ACC112 (cell line): ENCODE measurements at regions not wholly inside any gene's neighbourhood (a gene's known extent, or its start where the extent isn't known, plus 50 kb on each side); places are given as distances from the start of the nearest gene placed in this dataset.

Experiments
- H2AFZ ChIP-seq: fragments of 200-600 bp; sonication (generic); one replicate; pipeline ENCODE4 v1.6.0; 2017; ENCODE audit warnings: antibody characterized with exemption, low read length; ENCODE audit not compliant: unreplicated experiment
- H3K27ac ChIP-seq: fragments of 200-600 bp; sonication (generic); 2 replicates; pipeline ENCODE4 v1.5.1; 2014; ENCODE audit warnings: low read depth, mild to moderate bottlenecking, antibody characterized with exemption, low read length, moderate library complexity
- H3K27me3 ChIP-seq: fragments of 200-600 bp; sonication (generic); 2 replicates; pipeline ENCODE4 v1.6.1; 2014; ENCODE audit warnings: mild to moderate bottlenecking, antibody characterized with exemption, low read length, moderate library complexity, mixed read lengths; ENCODE audit not compliant: insufficient read depth
- H3K36me3 ChIP-seq: fragments of 200-600 bp; sonication (generic); 2 replicates; pipeline ENCODE4 v1.6.1; 2016; ENCODE audit warnings: mild to moderate bottlenecking, antibody characterized with exemption, low read length, moderate library complexity, mixed read lengths; ENCODE audit not compliant: insufficient read depth
- H3K4me1 ChIP-seq: fragments of 200-600 bp; sonication (generic); one replicate; pipeline ENCODE4 v1.6.1; 2016; ENCODE audit warnings: low read length, mixed read lengths; ENCODE audit not compliant: insufficient read depth, unreplicated experiment, control insufficient read depth
- H3K4me3 ChIP-seq: fragments of 200-600 bp; sonication (generic); 2 replicates; pipeline ENCODE4 v1.5.1; 2014; ENCODE audit warnings: mild to moderate bottlenecking, low read depth, low read length
- H3K79me2 ChIP-seq: fragments of 200-600 bp; sonication (generic); one replicate; pipeline ENCODE4 v1.6.0; 2016; ENCODE audit warnings: low read length; ENCODE audit not compliant: control insufficient read depth, unreplicated experiment, insufficient read depth

GRCh38 chr10:4678023-4678950 lies 147.7 kb upstream of the AKR1E2 start:
- Histone ChIP-seq H3K36me3 (no peaks in the 10 kb centered on the region), H3K27ac (peak overlapping the region; percentile 96), H3K4me3 (peak overlapping the region; percentile 74), H3K79me2 (peaks cover 28% of the 10 kb centered on the region), H2AFZ (peak overlapping the region; percentile 70), H3K27me3 (no peaks in the 10 kb centered on the region), H3K4me1 (peaks cover 33% of the 10 kb centered on the region)

DNA sequence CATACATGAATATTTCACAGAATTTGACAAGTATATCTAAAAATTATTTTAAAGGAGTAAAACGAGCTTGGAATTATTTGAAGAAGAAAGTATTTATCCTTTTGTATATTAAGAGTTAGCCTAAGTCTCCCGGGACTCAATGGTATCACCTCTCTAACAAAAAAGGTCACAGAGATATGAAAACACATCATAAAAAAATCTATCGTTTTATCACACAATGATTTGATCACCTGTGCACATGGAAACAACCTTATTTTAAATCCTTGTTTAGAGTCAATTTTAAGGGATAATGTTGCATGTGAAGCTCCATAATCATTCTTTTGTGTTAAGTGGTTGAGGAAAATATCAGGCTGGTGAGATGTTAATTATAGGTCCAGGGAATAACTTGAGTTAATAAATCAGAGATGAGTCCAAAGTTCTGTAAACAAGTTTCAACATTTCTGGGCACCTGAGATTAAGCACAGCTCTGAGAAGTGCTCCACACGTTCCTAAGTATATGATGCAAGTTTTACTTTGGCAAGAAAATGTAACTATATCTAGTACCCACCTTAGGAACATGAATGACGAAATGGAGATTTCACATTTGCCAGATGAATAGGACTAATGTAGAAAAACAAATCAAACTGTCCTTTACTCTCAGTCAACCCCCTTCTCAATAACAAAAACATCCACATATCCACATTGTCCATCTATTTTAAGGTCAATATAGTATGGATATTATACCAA lies 148.5 kb upstream of the AKR1E2 start:
- peaks cover 28% of the 10 kb centered on the region for H3K79me2 ChIP-seq
- no peaks in the 10 kb centered on the region for H3K27me3 ChIP-seq
- peak overlapping the region; percentile 96 for H3K27ac ChIP-seq
- H3K36me3 ChIP-seq = no peaks in the 10 kb centered on the region
- H3K4me1 ChIP-seq = peaks cover 41% of the 10 kb centered on the region
- peak overlapping the region; percentile 66 for H2AFZ ChIP-seq
- H3K4me3 ChIP-seq = peak overlapping the region; percentile 74

DNA sequence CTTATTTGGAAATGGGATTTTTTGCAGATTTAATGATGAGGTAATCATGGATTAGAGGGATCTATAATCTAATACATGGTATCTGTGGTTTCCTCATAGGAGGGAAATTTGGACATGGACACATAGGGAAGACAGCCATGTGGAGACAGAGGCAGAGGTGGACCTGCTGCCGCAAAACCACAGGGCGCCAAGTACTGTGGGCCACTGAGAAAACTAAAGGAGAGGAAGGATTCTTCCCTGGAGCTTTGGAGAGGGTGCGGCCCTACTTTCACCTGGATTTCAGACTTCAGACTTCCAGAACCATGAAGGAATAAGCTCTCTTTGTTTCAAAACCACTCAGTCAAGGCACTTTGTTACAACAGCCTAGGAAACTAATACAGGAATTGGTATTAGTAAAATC lies 149.4 kb upstream of the AKR1E2 start:
- Histone ChIP-seq H3K79me2 (peaks cover 32% of the 10 kb centered on the region), H3K27me3 (no peaks in the 10 kb centered on the region), H3K4me1 (peaks cover 50% of the 10 kb centered on the region), H3K27ac (peak overlapping the region; percentile 96), H3K36me3 (no peaks in the 10 kb centered on the region), H3K4me3 (peak overlapping the region; percentile 52; the same call in 1 of the 2 replicates), H2AFZ (no peak overlapping the region)

DNA sequence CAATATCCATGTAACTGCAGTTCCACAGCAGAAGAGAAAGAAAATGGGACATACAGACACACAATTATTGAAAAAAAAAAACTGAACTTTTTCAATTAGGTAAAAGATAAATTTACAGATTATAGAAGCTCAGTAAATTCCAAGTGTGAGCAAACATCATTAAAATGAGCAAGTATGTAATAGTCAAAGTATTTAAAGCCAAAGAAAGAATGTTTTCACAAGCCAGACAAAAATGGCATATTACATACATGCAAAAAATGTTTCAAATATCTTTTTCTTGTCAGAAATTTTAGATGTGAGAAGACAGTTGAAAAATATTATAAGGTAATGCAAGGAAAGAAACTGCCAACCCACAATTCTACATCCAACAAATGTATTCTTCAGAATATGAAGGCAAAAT lies 150.2 kb upstream of the AKR1E2 start:
- Histone ChIP-seq H3K4me1 (peaks cover 56% of the 10 kb centered on the region), H3K27ac (peak overlapping the region; percentile 96; the same call in 1 of the 2 replicates), H3K4me3 (no peak overlapping the region)

GRCh38 chr10:4673279-4674040 lies 152.5 kb upstream of the AKR1E2 start:
- no peaks in the 10 kb centered on the region for H3K36me3 ChIP-seq
- H3K4me3 ChIP-seq = no peak overlapping the region
- H2AFZ ChIP-seq = peak overlapping the region; percentile 45
- H3K27me3 ChIP-seq = no peaks in the 10 kb centered on the region
- H3K4me1 ChIP-seq = peaks cover 53% of the 10 kb centered on the region
- peaks cover 32% of the 10 kb centered on the region for H3K79me2 ChIP-seq
- 0 out of 2 replicates have a peak overlapping the region, but pooled peaks have one; percentile 40 for H3K27ac ChIP-seq

More for the DNA sequence above, 150.2 kb upstream of the AKR1E2 start:
- no peaks in the 10 kb centered on the region for H3K27me3 ChIP-seq
- H3K36me3 ChIP-seq = no peaks in the 10 kb centered on the region
- no peak overlapping the region for H2AFZ ChIP-seq
- peaks cover 32% of the 10 kb centered on the region for H3K79me2 ChIP-seq

DNA sequence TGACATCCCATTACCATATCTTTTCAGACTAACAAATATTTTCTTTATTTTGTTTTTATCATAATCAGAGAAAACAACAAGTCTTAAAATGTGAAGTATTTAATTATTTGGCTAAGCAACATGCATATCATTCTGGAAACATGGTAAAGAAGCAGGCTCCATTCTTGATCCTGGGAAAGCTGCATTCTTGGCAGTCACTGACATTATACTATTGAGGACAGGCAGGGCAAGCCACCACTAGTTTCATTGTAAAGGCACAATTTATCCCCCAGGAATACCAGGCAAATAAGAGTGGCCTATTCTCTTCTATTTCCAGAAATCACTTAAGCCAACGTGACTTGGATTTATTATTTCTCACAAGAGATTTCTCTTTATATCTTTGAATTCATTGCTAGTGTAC lies 153.8 kb upstream of the AKR1E2 start:
- Histone ChIP-seq H3K4me3 (no peak overlapping the region), H3K79me2 (peaks cover 28% of the 10 kb centered on the region), H3K36me3 (no peaks in the 10 kb centered on the region), H3K27me3 (no peaks in the 10 kb centered on the region), H3K4me1 (peaks cover 46% of the 10 kb centered on the region), H3K27ac (peak overlapping the region; percentile 40), H2AFZ (peak overlapping the region; percentile 24)

DNA sequence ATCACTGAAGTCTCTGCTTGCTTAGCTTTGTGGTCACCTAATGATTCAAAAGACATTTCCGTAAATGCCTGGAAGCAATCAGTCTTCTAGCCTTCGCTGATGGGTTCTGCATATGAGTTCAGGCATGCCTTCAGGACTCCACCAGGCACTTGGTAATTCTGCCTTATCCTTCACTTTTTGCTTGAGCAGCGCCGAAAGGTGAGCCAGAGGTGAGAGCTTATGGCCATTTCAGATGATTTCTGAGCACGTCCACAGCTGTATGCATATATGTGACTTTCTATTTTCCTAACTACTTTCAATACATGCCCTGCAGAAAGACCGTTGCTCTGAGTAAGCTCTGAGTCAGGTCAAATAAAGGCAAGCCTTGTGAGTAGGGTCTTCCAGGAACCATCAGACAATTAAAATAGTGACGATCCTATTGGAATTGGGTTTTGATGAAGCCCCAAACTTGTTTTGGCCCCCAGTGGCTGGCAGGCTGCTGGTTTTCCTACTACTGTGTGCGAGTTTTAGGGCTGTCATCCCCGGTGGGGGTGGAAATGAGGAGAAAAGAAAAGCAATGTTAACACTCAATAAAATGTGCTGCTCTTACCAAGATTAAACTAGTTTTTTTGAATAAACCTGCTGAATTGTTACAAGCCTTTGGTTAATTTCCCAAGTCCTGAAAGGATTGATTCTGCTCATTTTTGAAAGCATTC lies 154.4 kb upstream of the AKR1E2 start:
- H3K36me3 ChIP-seq = no peaks in the 10 kb centered on the region
- peak overlapping the region; percentile 62 for H2AFZ ChIP-seq
- H3K79me2 ChIP-seq = peaks cover 27% of the 10 kb centered on the region
- peak overlapping the region; percentile 40 for H3K27ac ChIP-seq
- peaks cover 43% of the 10 kb centered on the region for H3K4me1 ChIP-seq
- peak overlapping the region; percentile 1; the same call in 1 of the 2 replicates for H3K4me3 ChIP-seq
- no peaks in the 10 kb centered on the region for H3K27me3 ChIP-seq

- Histone ChIP-seq H3K36me3 (no peaks in the 10 kb centered on the region; the same call in 1 of the 2 replicates), H3K27ac (peak overlapping the region; percentile 40), H3K4me3 (no peak overlapping the region), H2AFZ (no peak overlapping the region), H3K4me1 (peaks cover 37% of the 10 kb centered on the region), H3K79me2 (peaks cover 18% of the 10 kb centered on the region), H3K27me3 (no peaks in the 10 kb centered on the region)
Observed at GRCh38 chr10:4670737-4671136, 155.3 kb upstream of the AKR1E2 start.

- Histone ChIP-seq H2AFZ (no peak overlapping the region), H3K36me3 (no peaks in the 10 kb centered on the region; the same call in 1 of the 2 replicates), H3K27ac (no peak overlapping the region), H3K4me1 (peaks cover 37% of the 10 kb centered on the region), H3K4me3 (no peak overlapping the region), H3K79me2 (peaks cover 9% of the 10 kb centered on the region), H3K27me3 (no peaks in the 10 kb centered on the region)
Observed at GRCh38 chr10:4669585-4669984, 156.4 kb upstream of the AKR1E2 start.
